Cardiac muscle cell (in vitro differentiated cells and primary cell): ENCODE measurements at regions not wholly inside any gene's neighbourhood (a gene's known extent, or its start where the extent isn't known, plus 50 kb on each side); places are given as distances from the start of the nearest gene placed in this dataset.

Source experiments
- DNase-seq, 2 donors: peaks; one replicate each; pipeline versions ENCODE4 v3.0.0 to v3.0.0-alpha.2; 2010 to 2017; ENCODE audit warnings: low read depth in 1 of 2, low spot score in 1 of 2
- H3K27ac ChIP-seq: fragments of 200-600 bp; sonication (generic); 2 replicates; pipeline ENCODE4 v1.5.1; 2016
- H3K27me3 ChIP-seq: fragments of 200-600 bp; sonication (generic); 2 replicates; pipeline ENCODE4 v1.6.0; 2016; ENCODE audit warnings: control low read depth
- H3K36me3 ChIP-seq: fragments of 200-600 bp; sonication (generic); 2 replicates; pipeline ENCODE4 v1.5.1; 2016; ENCODE audit warnings: control low read depth
- H3K4me1 ChIP-seq: fragments of 200-600 bp; sonication (generic); 2 replicates; pipeline ENCODE4 v1.8.1; 2017; ENCODE audit warnings: low read depth, mild to moderate bottlenecking, mixed run types
- H3K4me3 ChIP-seq: fragments of 200-600 bp; sonication (generic); 2 replicates; pipeline ENCODE4 v1.5.1; 2016; ENCODE audit warnings: mild to moderate bottlenecking
- H3K9me3 ChIP-seq: fragments of 200-600 bp; sonication (generic); 2 replicates; pipeline ENCODE4 v1.5.1; 2017; ENCODE audit warnings: low read depth, mild to moderate bottlenecking, control low read depth
- CTCF ChIP-seq: IDR thresholded peaks from 2 replicates; pipeline ENCODE4 v1.5.1; 2012; ENCODE audit warnings: low read depth, mild to moderate bottlenecking, low read length

GRCh38 chr16:74107795-74108610 is 188.6 kb upstream of the PSMD7 start:
- no peak overlapping the region for H3K4me3 ChIP-seq
- H3K27me3 ChIP-seq: no peaks in the 10 kb centered on the region
- H3K4me1 ChIP-seq: no peaks in the 10 kb centered on the region
- H3K27ac ChIP-seq: no peak overlapping the region
- peak; percentile 56 for TF ChIP-seq CTCF
- no peaks in the 10 kb centered on the region for H3K36me3 ChIP-seq
- peak; percentile 45 to 53 for DNase-seq
- H3K9me3 ChIP-seq: no peaks in the 10 kb centered on the region

- Histone ChIP-seq H3K9me3 (no peaks in the 10 kb centered on the region), H3K36me3 (no peaks in the 10 kb centered on the region), H3K4me1 (no peaks in the 10 kb centered on the region), H3K27me3 (no peaks in the 10 kb centered on the region), H3K27ac (no peak overlapping the region), H3K4me3 (no peak overlapping the region)
- no peak for TF ChIP-seq CTCF
- no peak for DNase-seq
Observed at GRCh38 chr16:74104022-74104421, 192.6 kb upstream of the PSMD7 start.

- H3K27ac ChIP-seq: no peak overlapping the region
- H3K27me3 ChIP-seq: no peaks in the 10 kb centered on the region
- no peaks in the 10 kb centered on the region for H3K9me3 ChIP-seq
- H3K4me1 ChIP-seq: no peaks in the 10 kb centered on the region
- DNase-seq: no peak
- TF ChIP-seq CTCF: no peak
- H3K36me3 ChIP-seq: no peaks in the 10 kb centered on the region
- no peak overlapping the region for H3K4me3 ChIP-seq
Observed at GRCh38 chr16:74101379-74102137, 195.1 kb upstream of the PSMD7 start.

GRCh38 chr16:74100395-74101326 is 196.0 kb upstream of the PSMD7 start:
- Histone ChIP-seq H3K4me3 (no peak overlapping the region), H3K27me3 (no peaks in the 10 kb centered on the region), H3K4me1 (no peaks in the 10 kb centered on the region), H3K9me3 (no peaks in the 10 kb centered on the region), H3K36me3 (no peaks in the 10 kb centered on the region), H3K27ac (no peak overlapping the region)
- DNase-seq: no peak
- no peak for TF ChIP-seq CTCF

GRCh38 chr16:74099530-74099929 is 197.1 kb upstream of the PSMD7 start:
- Histone ChIP-seq H3K27me3 (no peaks in the 10 kb centered on the region), H3K4me3 (no peak overlapping the region), H3K27ac (no peak overlapping the region), H3K36me3 (no peaks in the 10 kb centered on the region), H3K4me1 (no peaks in the 10 kb centered on the region), H3K9me3 (no peaks in the 10 kb centered on the region)
- DNase-seq: no peak
- no peak for TF ChIP-seq CTCF
